SK-N-MC (cell line): ENCODE measurements at regions not wholly inside any gene's neighbourhood (a gene's known extent, or its start where the extent isn't known, plus 50 kb on each side); places are given as distances from the start of the nearest gene placed in this dataset.

Experiments used
- EZH2 ChIP-seq: fragments of 200-600 bp; sonication (generic); IDR thresholded peaks from one replicate; pipeline ENCODE4 v1.6.1; 2017; ENCODE audit warnings: antibody characterized with exemption
- POLR2AphosphoS5 ChIP-seq: IDR thresholded peaks from 2 replicates; pipeline ENCODE4 v1.6.1; 2012; ENCODE audit warnings: mild to moderate bottlenecking, low read depth, low read length, borderline replicate concordance

DNA sequence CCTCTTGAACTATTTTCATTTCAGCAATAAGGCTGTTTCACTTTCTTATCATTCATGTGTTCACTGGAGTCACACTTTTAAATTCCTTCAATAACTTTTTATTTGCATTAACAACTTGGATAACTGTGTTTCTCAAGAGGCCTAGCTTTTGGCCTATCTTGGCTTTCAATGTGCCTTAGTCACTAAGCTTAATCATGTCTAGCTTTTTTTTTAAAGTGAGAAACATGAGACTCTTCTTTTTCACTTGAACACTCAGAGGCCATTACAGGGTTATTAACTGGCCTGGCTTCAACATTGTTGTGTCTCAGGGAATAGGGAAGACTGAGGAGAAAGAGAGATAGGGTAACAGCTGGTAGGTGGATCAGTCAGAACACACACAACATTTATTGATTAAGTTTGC, 64.0 kb upstream of the VCX2 start:
- TF ChIP-seq EZH2: no peak
- no peak for TF ChIP-seq POLR2AphosphoS5
